H9 (cell line): ENCODE measurements at regions not wholly inside any gene's neighbourhood (a gene's known extent, or its start where the extent isn't known, plus 50 kb on each side); places are given as distances from the start of the nearest gene placed in this dataset.

ENCODE experiments used
- DNase-seq: peaks from one replicate; pipeline ENCODE4 v3.0.0-alpha.2; 2017
- H2AFZ ChIP-seq: one replicate; pipeline ENCODE4 v1.6.1; 2013; ENCODE audit warnings: mild to moderate bottlenecking, low read length, control low read depth, moderate library complexity
- H2AK5ac ChIP-seq: 2 replicates; pipeline ENCODE4 v1.6.1; 2013; ENCODE audit warnings: low read length, control low read depth, mixed read lengths; ENCODE audit not compliant: insufficient read length
- H2BK120ac ChIP-seq: one replicate; pipeline ENCODE4 v1.6.1; 2013; ENCODE audit warnings: low read depth, mild to moderate bottlenecking, low read length, control low read depth, inconsistent platforms; ENCODE audit not compliant: poor library complexity, severe bottlenecking
- H2BK12ac ChIP-seq: 2 replicates; pipeline ENCODE4 v1.6.1; 2013; ENCODE audit warnings: low read length, control low read depth, mixed read lengths, low read depth; ENCODE audit not compliant: insufficient read length
- H2BK15ac ChIP-seq: 2 replicates; pipeline ENCODE4 v1.6.1; 2013; ENCODE audit warnings: low read depth, low read length, control low read depth
- H2BK20ac ChIP-seq: one replicate; pipeline ENCODE4 v1.6.1; 2013; ENCODE audit warnings: low read depth, mild to moderate bottlenecking, low read length, control low read depth, inconsistent platforms; ENCODE audit not compliant: poor library complexity, severe bottlenecking
- H2BK5ac ChIP-seq: 2 replicates; pipeline ENCODE4 v1.6.1; 2013; ENCODE audit warnings: low read length, control low read depth, mixed read lengths; ENCODE audit not compliant: insufficient read length
- H3K14ac ChIP-seq: 2 replicates; pipeline ENCODE4 v1.6.1; 2013; ENCODE audit warnings: low read length, control low read depth; ENCODE audit not compliant: insufficient read depth
- H3K18ac ChIP-seq: 2 replicates; pipeline ENCODE4 v1.6.1; 2013; ENCODE audit warnings: low read depth, mild to moderate bottlenecking, mixed read lengths, low read length, control low read depth; ENCODE audit not compliant: insufficient read length
- H3K23ac ChIP-seq: 2 replicates; pipeline ENCODE4 v1.6.1; 2013; ENCODE audit warnings: low read length, control low read depth, mixed read lengths, low read depth; ENCODE audit not compliant: insufficient read length
- H3K23me2 ChIP-seq: 2 replicates; pipeline ENCODE4 v1.6.1; 2013; ENCODE audit warnings: low read depth, mild to moderate bottlenecking, mixed read lengths, low read length, control low read depth; ENCODE audit not compliant: insufficient read length, poor library complexity, severe bottlenecking
- H3K27ac ChIP-seq: 2 replicates; pipeline ENCODE4 v1.5.1; 2013; ENCODE audit warnings: low read length, control low read depth, mixed read lengths, low read depth; ENCODE audit not compliant: insufficient read length
- H3K27me3 ChIP-seq: 2 replicates; pipeline ENCODE4 v1.6.1; 2013; ENCODE audit warnings: low read length, control low read depth, inconsistent platforms; ENCODE audit not compliant: insufficient read depth
- H3K4ac ChIP-seq: 2 replicates; pipeline ENCODE4 v1.6.1; 2013; ENCODE audit warnings: low read depth, mild to moderate bottlenecking, control low read depth, inconsistent platforms, low read length, moderate library complexity
- H3K4me1 ChIP-seq: 2 replicates; pipeline ENCODE4 v1.6.1; 2013; ENCODE audit warnings: low read length, control low read depth, inconsistent platforms; ENCODE audit not compliant: insufficient read depth
- H3K4me2 ChIP-seq: 2 replicates; pipeline ENCODE4 v1.6.1; 2013; ENCODE audit warnings: low read length, control low read depth, mixed read lengths; ENCODE audit not compliant: insufficient read length, insufficient read depth
- H3K56ac ChIP-seq: 2 replicates; pipeline ENCODE4 v1.6.1; 2013; ENCODE audit warnings: low read depth, mild to moderate bottlenecking, mixed read lengths, low read length, control low read depth; ENCODE audit not compliant: insufficient read length
- H3K79me1 ChIP-seq: 2 replicates; pipeline ENCODE4 v1.6.1; 2013; ENCODE audit warnings: low read depth, mild to moderate bottlenecking, moderate library complexity, low read length, control low read depth, inconsistent platforms; ENCODE audit not compliant: insufficient read depth, poor library complexity, severe bottlenecking
- H3K79me2 ChIP-seq: 2 replicates; pipeline ENCODE4 v1.6.1; 2013; ENCODE audit warnings: low read length, control low read depth, inconsistent platforms; ENCODE audit not compliant: insufficient read depth
- H3K9ac ChIP-seq: 2 replicates; pipeline ENCODE4 v1.6.1; 2013; ENCODE audit warnings: low read length, control low read depth, mixed read lengths; ENCODE audit not compliant: insufficient read length; ENCODE audit errors: extremely low read depth
- H3K9me3 ChIP-seq: one replicate; pipeline ENCODE4 v1.6.1; 2013; ENCODE audit warnings: low read depth, low read length, inconsistent platforms; ENCODE audit not compliant: control insufficient read depth
- H3T11ph ChIP-seq: one replicate; pipeline ENCODE4 v1.6.1; 2013; ENCODE audit warnings: mild to moderate bottlenecking, low read length, control low read depth, inconsistent platforms
- H4K20me1 ChIP-seq: one replicate; pipeline ENCODE4 v1.6.1; 2013; ENCODE audit not compliant: control insufficient read depth, insufficient read length, insufficient read depth
- H4K5ac ChIP-seq: 2 replicates; pipeline ENCODE4 v1.6.1; 2013; ENCODE audit warnings: low read depth, mild to moderate bottlenecking, mixed read lengths, low read length, control low read depth; ENCODE audit not compliant: insufficient read length
- H4K8ac ChIP-seq: replicated peaks from 2 replicates; pipeline ENCODE4 v1.6.1; 2013; ENCODE audit warnings: low read length, control low read depth, mixed read lengths, low read depth; ENCODE audit not compliant: insufficient read length
- H4K91ac ChIP-seq: 2 replicates; pipeline ENCODE4 v1.6.1; 2013; ENCODE audit warnings: low read depth, mild to moderate bottlenecking, moderate library complexity, mixed read lengths, low read length, control low read depth; ENCODE audit not compliant: insufficient read length
- H3K27ac Mint-ChIP-seq, 3 experiments: 2 replicates in 2 of 3; 3 replicates in 1 of 3; pipeline ENCODE4 v1.8.0; 2020 to 2021; ENCODE audit warnings: mixed read lengths in 3 of 3, mild to moderate bottlenecking in 1 of 3, moderate library complexity in 1 of 3
- H3K27me3 Mint-ChIP-seq: 2 replicates; pipeline ENCODE4 v1.8.0; 2021; ENCODE audit warnings: low read depth, mild to moderate bottlenecking, moderate library complexity, mixed read lengths
- H3K36me3 Mint-ChIP-seq, 3 experiments: 2 replicates in 2 of 3; 3 replicates in 1 of 3; pipeline ENCODE4 v1.8.0; 2020 to 2021; ENCODE audit warnings: low read depth in 3 of 3, mixed read lengths in 3 of 3; ENCODE audit not compliant: insufficient read depth in 1 of 3
- H3K4me1 Mint-ChIP-seq, 2 experiments: 2 replicates each; pipeline ENCODE4 v1.8.0; 2020; ENCODE audit warnings: mixed read lengths in 2 of 2
- H3K4me3 Mint-ChIP-seq, 2 experiments: 2 replicates in 1 of 2; 3 replicates in 1 of 2; pipeline ENCODE4 v1.8.0; 2020 to 2021; ENCODE audit warnings: mild to moderate bottlenecking in 2 of 2, mixed read lengths in 2 of 2, moderate library complexity in 1 of 2
- H3K9me3 Mint-ChIP-seq, 2 experiments: 2 replicates in 1 of 2; 3 replicates in 1 of 2; pipeline ENCODE4 v1.8.0; 2020; ENCODE audit warnings: mild to moderate bottlenecking in 2 of 2, mixed read lengths in 2 of 2, moderate library complexity in 1 of 2
- WGBS: extraction: QIAGEN DNeasy Blood & Tissue Kit; methylation state at CpG from one replicate; pipeline ENCODE4 v1.1.7; 2013; ENCODE audit warnings: missing lambda C conversion rate, low lambda C conversion rate, mixed read lengths; ENCODE audit not compliant: insufficient read length; ENCODE audit errors: extremely low coverage; 5-methylcytosine and 5-hydroxymethylcytosine counted together
- TF ChIP-seq, protein P1 (sequence below): fragments of 200-600 bp; sonication (generic); conservative IDR thresholded peaks from 3 replicates; pipeline ENCODE4 v1.8.0; 2021; ENCODE audit warnings: antibody characterized with exemption, mild to moderate bottlenecking

DNA sequence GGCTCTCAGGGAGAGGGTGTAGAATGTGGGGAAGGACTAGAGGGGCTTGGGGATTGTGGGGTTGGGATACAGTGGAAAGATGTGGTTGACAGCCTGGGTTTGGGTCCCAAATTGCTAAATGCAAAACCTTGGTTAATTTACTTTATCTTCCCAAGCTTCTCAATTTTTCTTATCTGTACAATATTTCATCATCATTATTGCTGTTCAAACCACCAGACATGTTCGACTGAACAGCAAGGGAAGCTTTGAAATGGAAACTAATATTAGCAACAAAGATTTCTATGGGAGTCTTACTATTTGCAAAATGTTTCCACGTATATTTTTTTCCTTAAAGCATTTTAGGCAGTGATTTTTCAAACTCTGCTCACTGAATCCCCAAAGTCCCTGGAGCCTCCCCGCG is 67.0 kb upstream of the KAZN start:
- no peak overlapping the region for H3T11ph ChIP-seq
- WGBS, result no CpG with 5 or more reads among the region's 4 CpGs
- H3K27ac Mint-ChIP-seq, result no peak overlapping the region

More for the DNA sequence above, 67.0 kb upstream of the KAZN start:
- no peak overlapping the region for H2AFZ ChIP-seq
- Mint-ChIP-seq H3K4me3 (no peak overlapping the region), H3K4me1 (peaks cover 0 to 8% of the 10 kb centered on the region in 2 experiments; a peak in 2 of 4 replicates), H3K9me3 (no peaks in the 10 kb centered on the region), H3K36me3 (no peaks in the 10 kb centered on the region), H3K27me3 (peaks cover 11% of the 10 kb centered on the region)
- H3K23ac ChIP-seq, result no peak overlapping the region
- H3K4me1 ChIP-seq, result no peaks in the 10 kb centered on the region
- H3K27me3 ChIP-seq, result no peaks in the 10 kb centered on the region
- H2BK12ac ChIP-seq, result no peak overlapping the region
- H3K9me3 ChIP-seq, result no peaks in the 10 kb centered on the region
- no peaks in the 10 kb centered on the region for H3K79me1 ChIP-seq
- no peak overlapping the region for H3K18ac ChIP-seq
- H2BK20ac ChIP-seq, result no peak overlapping the region
- no peaks in the 10 kb centered on the region for H3K23me2 ChIP-seq
- no peak overlapping the region for H3K9ac ChIP-seq
- no peak overlapping the region for H3K27ac ChIP-seq
- no peak overlapping the region for H2BK5ac ChIP-seq
- H3K4me2 ChIP-seq, result no peak overlapping the region
- no peak overlapping the region for H2BK120ac ChIP-seq
- no peak overlapping the region for H2BK15ac ChIP-seq
- H3K14ac ChIP-seq, result no peak overlapping the region
- no peaks in the 10 kb centered on the region for H3K79me2 ChIP-seq
- H3K56ac ChIP-seq, result no peak overlapping the region
- no peak overlapping the region for H4K91ac ChIP-seq
- TF ChIP-seq, protein P1, sequence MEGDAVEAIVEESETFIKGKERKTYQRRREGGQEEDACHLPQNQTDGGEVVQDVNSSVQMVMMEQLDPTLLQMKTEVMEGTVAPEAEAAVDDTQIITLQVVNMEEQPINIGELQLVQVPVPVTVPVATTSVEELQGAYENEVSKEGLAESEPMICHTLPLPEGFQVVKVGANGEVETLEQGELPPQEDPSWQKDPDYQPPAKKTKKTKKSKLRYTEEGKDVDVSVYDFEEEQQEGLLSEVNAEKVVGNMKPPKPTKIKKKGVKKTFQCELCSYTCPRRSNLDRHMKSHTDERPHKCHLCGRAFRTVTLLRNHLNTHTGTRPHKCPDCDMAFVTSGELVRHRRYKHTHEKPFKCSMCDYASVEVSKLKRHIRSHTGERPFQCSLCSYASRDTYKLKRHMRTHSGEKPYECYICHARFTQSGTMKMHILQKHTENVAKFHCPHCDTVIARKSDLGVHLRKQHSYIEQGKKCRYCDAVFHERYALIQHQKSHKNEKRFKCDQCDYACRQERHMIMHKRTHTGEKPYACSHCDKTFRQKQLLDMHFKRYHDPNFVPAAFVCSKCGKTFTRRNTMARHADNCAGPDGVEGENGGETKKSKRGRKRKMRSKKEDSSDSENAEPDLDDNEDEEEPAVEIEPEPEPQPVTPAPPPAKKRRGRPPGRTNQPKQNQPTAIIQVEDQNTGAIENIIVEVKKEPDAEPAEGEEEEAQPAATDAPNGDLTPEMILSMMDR, result no peak
- no peak overlapping the region for H3K4ac ChIP-seq
- no peaks in the 10 kb centered on the region for H4K20me1 ChIP-seq
- H4K5ac ChIP-seq, result no peak overlapping the region
- no peak overlapping the region for H4K8ac ChIP-seq
- DNase-seq, result no peak
- H2AK5ac ChIP-seq, result no peak overlapping the region
